NCI-H2227 (cell line): ENCODE measurements at regions not wholly inside any gene's neighbourhood (a gene's known extent, or its start where the extent isn't known, plus 50 kb on each side); places are given as distances from the start of the nearest gene placed in this dataset.

Experiments used
- DNase-seq: peaks from one replicate; lab custom pipeline; 2025; ENCODE audit not compliant: unreplicated experiment; lab: John Stamatoyannopoulos, UW

DNA sequence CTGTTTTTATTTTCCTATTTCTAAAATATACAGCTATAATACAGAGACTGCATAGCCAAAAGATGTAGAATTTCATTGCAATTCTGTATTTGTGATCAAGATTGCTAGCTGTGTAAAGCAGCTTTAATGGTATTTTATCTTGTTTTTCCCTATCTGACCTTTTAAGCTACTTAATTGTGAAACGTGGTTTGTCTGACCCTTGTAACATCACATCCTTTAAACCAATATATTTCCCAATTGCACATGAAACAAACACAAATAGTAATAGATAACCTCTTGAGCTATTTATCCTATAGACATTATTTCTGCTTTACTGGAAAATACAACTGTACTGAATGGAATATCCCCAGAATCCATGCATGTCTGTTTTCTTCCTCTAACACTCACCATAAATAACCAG lies 112.2 kb upstream of the PLPPR4 start:
- DNase-seq: no peak

DNA sequence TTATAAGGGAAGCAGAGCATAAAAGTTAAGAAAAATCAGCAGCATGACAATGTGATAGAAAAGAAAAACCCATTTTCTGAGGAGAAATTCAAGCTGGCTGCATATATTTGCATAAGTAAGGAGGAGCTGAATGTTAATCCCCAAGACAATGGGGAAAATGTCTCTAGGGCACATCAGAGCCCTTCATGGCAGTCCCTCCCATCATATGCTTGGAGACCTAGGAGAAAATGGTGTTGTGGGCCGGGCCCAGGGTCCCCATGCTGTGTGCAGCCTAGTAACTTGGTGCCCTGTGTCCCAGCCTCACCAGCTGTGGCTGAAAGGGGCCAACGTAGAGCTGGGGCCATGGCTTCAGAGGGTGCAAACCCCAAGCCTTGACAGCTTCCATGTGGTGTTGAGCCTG lies 100.6 kb upstream of the PLPPR4 start:
- DNase-seq: no peak

DNA sequence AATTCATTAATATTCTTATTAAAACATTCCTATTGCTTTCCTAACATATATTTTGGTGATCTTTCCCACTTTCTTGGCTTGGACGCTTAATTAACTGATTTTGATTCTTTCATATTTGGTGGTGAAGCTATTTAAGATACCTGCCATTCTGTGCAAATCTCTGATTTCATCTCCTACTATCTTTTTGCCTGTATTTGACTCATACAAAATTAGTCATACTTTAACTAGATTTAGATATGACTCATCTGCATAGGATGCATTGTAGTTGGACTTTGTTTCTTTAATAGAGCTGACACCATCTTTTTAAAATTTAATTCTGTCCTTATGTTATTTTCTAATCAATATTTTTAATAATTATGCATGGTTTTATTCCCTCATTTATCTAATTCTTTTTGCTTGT lies 93.8 kb upstream of the PLPPR4 start:
- DNase-seq: no peak

DNA sequence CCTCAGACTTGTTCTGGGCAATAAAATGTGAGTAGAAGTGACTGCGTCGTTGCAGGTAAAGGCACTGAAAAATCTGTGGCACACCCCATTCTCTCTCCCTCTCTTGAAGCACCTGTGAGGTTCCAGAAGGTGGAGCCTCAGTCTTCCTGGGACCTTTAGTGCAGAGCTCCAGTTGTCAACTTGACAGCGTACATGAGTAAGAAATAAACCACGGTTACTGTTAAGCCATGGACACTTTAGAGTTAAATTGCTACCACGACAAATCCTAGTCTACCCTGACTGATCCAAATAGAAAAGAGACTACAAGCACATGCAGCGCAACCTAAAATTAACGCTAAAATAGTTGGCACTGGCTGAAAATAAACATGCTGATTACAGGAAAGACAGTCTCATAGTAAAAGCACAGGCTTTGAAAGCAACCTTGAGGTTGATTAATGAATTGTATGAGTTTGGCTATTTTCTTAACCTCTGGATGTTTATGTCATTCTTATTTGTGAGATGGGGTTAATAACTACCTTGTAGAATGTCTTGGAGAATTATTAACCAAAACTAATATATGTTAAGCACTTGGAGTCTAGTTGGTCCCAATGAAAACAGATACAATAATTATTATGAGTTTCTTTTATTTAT lies 93.0 kb upstream of the PLPPR4 start:
- no peak for DNase-seq

DNA sequence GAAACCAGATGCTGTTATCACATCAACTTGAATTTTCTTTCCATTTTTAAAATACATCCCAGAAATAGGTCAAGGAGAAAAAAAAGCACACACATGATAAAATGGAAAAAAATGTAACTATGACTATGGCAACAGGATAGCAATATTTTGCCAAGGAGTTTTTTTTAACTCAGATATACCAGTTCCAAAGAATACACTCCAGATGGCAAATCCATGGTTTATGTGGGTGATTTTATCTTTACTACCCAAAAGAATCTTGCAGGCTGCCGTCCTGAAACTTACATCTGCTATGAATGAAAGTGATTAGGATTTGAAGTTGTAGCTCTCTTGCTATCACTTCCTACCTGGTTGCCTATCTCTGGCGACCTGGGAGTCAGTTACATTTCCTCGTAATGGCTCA lies 91.0 kb upstream of the PLPPR4 start:
- DNase-seq: no peak

DNA sequence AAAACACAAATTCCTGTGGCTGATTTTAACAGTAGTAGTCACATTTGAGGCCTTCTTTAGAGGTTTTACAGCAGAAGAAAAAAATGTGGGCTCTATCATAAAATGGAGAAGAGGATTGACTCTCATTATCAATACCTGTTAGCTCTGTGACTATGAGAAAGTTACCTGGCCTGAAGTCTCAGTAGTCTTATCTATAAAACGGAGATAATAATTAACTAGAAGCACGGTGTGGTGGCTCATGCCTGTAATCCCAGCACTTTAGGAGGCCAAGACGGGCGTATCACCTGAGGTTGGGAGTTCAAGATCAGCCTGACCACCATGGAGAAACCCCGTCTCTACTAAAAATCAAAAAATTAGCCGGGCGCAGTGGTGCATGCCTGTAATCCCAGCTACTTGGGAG lies 90.4 kb upstream of the PLPPR4 start:
- no peak for DNase-seq

DNA sequence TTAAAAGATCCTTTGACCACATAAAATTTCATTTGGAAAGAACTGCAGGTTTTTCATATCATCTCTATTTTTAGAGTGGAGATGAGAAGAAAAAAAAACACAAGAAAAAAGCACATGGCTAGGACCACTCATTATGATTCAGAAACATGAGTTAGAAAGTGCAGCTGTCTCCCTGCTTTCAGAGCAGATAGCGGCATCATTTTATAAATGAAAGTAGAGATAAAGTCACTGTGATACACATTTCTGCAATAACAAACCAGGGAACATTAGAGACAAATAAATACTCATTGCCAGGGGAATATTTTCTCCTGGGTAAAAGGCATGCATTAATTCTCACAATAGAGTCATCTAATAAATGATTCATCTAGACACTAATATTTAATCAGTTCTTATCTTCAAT lies 87.5 kb upstream of the PLPPR4 start:
- DNase-seq: no peak

DNA sequence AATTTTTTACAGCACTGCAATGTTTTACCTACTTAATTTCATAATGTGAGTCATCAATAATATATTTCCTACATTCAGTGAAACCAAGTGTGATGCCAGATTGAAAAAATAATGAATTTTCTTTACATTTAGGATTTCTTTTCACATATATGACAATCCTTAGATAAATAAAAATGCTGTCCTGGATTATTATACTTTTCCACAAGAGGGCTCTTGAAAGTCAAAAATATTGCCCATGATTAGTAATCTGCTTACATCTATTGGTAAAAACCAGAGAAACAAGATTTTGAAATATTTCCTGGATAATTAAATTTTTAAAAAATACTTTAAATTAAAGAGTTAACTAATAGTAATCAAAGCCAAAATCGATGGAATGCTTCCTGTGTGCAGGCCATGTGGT lies 86.8 kb upstream of the PLPPR4 start:
- DNase-seq: no peak

DNA sequence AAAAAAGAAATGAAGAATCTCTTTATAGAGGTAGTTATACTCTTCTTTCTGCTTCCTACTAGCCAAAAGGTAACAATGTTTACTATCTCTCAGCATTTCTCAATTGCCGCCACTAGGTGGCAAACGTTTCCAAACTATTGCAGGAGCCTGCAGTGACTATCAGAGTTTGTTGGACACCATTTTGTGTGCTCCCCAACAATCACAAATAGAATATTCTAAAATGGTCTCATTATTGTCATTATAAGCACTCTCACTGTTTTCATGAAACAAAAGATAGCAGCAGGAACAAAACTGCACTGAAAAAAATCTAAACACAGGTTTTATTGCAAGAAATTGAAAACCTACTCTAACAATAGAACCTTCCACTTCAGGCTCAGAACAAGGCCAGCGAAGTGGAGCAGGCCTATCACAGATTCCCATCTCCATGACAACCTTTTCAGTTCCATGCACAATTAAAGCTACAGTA lies 83.9 kb upstream of the PLPPR4 start:
- DNase-seq: peak; percentile 84

DNA sequence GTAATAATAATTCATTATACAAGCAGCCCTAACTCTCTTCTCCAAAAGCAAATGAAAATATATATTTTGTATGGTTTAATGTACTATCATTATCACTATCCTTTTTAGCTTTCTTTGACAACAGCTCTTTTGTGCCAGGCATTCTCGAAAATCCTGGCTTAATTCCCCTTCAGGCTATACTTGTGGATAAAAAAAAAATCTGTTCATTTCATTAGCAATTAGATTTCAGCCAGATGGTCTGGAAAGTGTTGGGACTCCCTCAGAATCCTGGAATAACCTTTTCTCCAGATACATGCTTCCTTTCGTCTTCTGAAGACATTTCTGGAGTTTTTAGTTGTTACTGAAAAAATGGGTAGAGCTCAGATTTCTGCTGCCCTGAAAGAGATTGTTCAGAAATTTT lies 83.4 kb upstream of the PLPPR4 start:
- DNase-seq: no peak

DNA sequence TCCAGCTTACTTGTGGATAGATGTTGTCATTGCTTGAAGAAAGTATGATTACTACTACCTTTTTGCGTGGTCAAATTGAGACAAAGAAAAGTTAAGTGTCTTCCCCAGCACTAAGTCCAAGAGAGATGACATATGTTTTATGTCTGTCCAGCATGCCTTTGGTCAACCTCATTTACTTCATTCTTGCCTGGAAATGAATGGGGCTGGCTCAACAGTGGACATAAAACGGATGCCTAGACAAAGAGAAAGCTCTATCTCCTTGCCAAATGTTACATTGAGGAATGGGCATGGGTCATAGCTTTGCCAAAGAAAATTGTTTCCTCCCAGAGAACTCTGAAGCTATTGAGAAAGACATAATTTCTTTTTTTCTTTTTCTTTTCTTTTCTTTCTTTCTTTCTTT lies 82.4 kb upstream of the PLPPR4 start:
- DNase-seq: no peak

DNA sequence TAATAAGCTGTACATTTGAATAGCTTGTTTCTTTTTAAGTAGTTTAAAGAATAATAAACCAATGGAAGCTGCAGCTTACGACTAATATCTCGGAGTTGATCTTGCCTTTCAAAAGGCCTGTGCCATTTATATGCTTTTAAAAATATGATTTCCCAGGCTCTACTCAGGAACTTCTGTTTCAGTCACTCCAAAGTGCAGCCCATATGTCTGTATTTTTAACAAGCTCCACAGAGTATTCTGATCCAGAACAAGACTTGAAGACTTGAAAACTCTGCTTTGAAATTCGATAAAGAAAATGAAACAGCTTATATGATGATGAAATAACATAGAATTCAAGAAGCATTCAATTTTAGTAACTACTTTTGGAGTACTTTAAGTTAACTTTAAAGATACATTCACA lies 79.1 kb upstream of the PLPPR4 start:
- DNase-seq: no peak

DNA sequence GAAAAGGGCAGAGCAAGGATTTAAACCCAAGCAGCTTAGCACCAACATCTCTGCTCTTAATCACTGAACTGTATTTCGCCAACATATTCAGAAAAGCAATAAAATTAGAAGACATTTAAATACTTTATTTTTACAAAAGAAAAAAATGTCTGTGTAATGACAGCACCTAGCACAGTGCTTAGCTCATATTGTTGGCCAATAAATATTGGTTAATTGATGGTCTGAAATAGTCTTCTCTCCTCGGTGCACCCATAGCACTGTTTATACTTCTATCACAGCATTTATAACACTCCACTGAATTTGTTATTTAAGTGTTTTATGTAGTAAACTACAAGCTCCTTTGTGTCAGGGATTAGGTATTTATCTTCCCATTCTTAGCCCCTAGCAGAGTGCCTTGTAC lies 70.9 kb upstream of the PLPPR4 start:
- no peak for DNase-seq

DNA sequence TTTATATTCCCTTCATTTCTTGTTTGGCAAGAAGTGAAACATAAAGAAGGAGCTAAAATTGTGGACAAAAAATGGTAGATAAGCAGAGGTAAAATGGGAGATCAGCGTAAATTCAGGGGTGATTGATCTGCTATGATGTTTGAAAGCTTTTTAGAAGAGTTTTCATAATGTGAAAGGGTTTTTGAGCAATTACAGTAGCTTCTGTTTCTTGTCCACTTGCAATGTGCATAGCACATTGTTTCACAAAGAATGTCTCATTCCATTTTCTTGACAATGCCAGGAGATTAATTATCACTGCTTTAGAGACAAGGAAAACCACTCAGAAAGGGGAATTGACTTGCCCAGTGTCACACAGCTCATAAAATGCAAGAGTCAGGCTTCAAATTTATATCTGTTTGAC lies 65.9 kb upstream of the PLPPR4 start:
- DNase-seq: no peak

DNA sequence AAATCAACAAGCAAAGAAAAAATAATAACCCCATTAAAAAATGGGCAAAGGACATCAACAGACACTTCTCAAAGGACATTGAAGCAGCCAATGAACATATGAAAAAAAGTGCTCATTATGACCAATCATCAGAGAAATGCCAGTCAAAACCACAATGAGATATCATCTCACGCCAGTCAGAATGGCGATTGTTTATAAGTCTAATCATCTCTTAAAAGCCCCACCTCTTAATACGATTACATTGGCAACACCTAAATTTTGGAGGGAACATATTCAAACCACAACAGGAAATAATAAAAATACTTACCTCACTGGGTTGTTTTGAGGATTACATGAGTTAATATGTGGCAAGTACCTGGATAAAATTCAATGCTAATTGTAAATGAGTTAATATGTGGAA lies 57.1 kb upstream of the PLPPR4 start:
- no peak for DNase-seq
